ENCODE measurements at regions not wholly inside any gene's neighbourhood (a gene's known extent, or its start where the extent isn't known, plus 50 kb on each side); places are given as distances from the start of the nearest gene placed in this dataset.

- Histone ChIP-seq H2BK120ac (ENCODE audit: low read depth, low read length) (no peak overlapping the region), H2BK15ac (ENCODE audit: low read depth, poor library complexity, severe bottlenecking) (no peak overlapping the region), H3K79me1 (replicated peaks; ENCODE audit: low read length, poor library complexity, severe bottlenecking) (no peaks in the 10 kb centered on the region), H3K4me3 (ENCODE audit: insufficient read depth in 1 of 2, low read depth in 1 of 2, low read length in 2 of 2) (no peak overlapping the region), H3K36me3 (ENCODE audit: control insufficient read depth in 1 of 2, insufficient read depth in 2 of 2, low read depth in 1 of 2, low read length in 2 of 2) (no peaks in the 10 kb centered on the region), H3K4me2 (ENCODE audit: low read length, poor library complexity, severe bottlenecking) (no peak overlapping the region), H2AK5ac (ENCODE audit: low read length, severe bottlenecking) (no peak overlapping the region), H4K91ac (ENCODE audit: low read length) (no peak overlapping the region), H3K4me1 (ENCODE audit: control insufficient read depth, insufficient read depth, low read depth, low read length) (no peaks in the 10 kb centered on the region), H4K8ac (ENCODE audit: low read length) (no peak overlapping the region), H2BK12ac (ENCODE audit: low read length in 2 of 2) (no peak overlapping the region), H3K4ac (ENCODE audit: low read depth in 1 of 2, low read length in 2 of 2) (no peak overlapping the region), H3K18ac (ENCODE audit: low read depth in 1 of 2, low read length in 2 of 2) (no peak overlapping the region), H3K14ac (ENCODE audit: low read length in 2 of 2) (no peak overlapping the region), H3K23ac (ENCODE audit: low read length in 2 of 2) (no peak overlapping the region), H3K9me3 (ENCODE audit: control insufficient read depth, low read length) (peaks cover 8% of the 10 kb centered on the region), H2AFZ (ENCODE audit: low read depth, low read length) (no peak overlapping the region), H3K9ac (ENCODE audit: low read length) (no peak overlapping the region), H3K27ac (ENCODE audit: low read length, poor library complexity, severe bottlenecking) (no peak overlapping the region), H2BK5ac (ENCODE audit: low read depth, low read length, poor library complexity, severe bottlenecking) (no peak overlapping the region), H3K27me3 (ENCODE audit: control insufficient read depth in 1 of 2, insufficient read depth in 1 of 2, low read length in 2 of 2) (no peaks in the 10 kb centered on the region)
- DNase-seq: no peak
- WGBS: no CpG with 5 or more reads among the region's 1 CpG
These were observed 1360.6 kb upstream of the LRRTM3 start for GRCh38 chr10:65565246-65565645.

DNA sequence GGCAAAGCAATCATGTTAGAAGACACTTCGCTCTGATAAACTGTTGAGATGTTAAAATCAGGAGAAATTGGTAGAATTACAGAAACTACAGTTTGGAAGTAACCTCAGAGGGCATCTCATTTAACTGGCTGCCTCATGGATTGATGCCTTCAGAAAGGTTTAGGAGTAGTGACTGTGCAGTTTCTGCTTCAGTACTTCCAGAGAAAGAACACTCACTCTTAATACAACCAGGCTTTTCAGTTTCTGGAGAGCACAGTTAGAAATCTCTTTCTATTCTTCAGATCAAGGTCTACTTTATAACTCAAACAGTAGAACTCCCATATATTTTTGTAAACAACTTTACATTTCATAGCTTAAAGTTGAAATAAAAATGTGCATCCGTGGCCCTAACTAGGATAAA lies 1358.9 kb upstream of the LRRTM3 start:
- Histone ChIP-seq H3K23ac (ENCODE audit: low read length in 2 of 2) (no peak overlapping the region), H3K27ac (ENCODE audit: low read length, poor library complexity, severe bottlenecking) (no peak overlapping the region), H3K4me2 (ENCODE audit: low read length, poor library complexity, severe bottlenecking) (no peak overlapping the region), H3K27me3 (ENCODE audit: control insufficient read depth in 1 of 2, insufficient read depth in 1 of 2, low read length in 2 of 2) (no peaks in the 10 kb centered on the region), H3K4me3 (ENCODE audit: insufficient read depth in 1 of 2, low read depth in 1 of 2, low read length in 2 of 2) (no peak overlapping the region), H2AK5ac (ENCODE audit: low read length, severe bottlenecking) (no peak overlapping the region), H2BK120ac (ENCODE audit: low read depth, low read length) (no peak overlapping the region), H4K8ac (ENCODE audit: low read length) (no peak overlapping the region), H2AFZ (ENCODE audit: low read depth, low read length) (no peak overlapping the region), H4K91ac (ENCODE audit: low read length) (no peak overlapping the region), H2BK15ac (ENCODE audit: low read depth, poor library complexity, severe bottlenecking) (no peak overlapping the region), H3K18ac (ENCODE audit: low read depth in 1 of 2, low read length in 2 of 2) (no peak overlapping the region), H3K36me3 (ENCODE audit: control insufficient read depth in 1 of 2, insufficient read depth in 2 of 2, low read depth in 1 of 2, low read length in 2 of 2) (no peaks in the 10 kb centered on the region), H3K4me1 (ENCODE audit: control insufficient read depth, insufficient read depth, low read depth, low read length) (no peaks in the 10 kb centered on the region), H3K79me1 (replicated peaks; ENCODE audit: low read length, poor library complexity, severe bottlenecking) (no peaks in the 10 kb centered on the region), H2BK12ac (ENCODE audit: low read length in 2 of 2) (no peak overlapping the region), H3K9me3 (ENCODE audit: control insufficient read depth, low read length) (peaks cover 7% of the 10 kb centered on the region), H3K4ac (ENCODE audit: low read depth in 1 of 2, low read length in 2 of 2) (no peak overlapping the region), H3K14ac (ENCODE audit: low read length in 2 of 2) (no peak overlapping the region), H3K9ac (ENCODE audit: low read length) (no peak overlapping the region), H2BK5ac (ENCODE audit: low read depth, low read length, poor library complexity, severe bottlenecking) (no peak overlapping the region)
- no peak for DNase-seq
- 73% methylated on average over 1 of the region's 2 CpGs for WGBS

DNA sequence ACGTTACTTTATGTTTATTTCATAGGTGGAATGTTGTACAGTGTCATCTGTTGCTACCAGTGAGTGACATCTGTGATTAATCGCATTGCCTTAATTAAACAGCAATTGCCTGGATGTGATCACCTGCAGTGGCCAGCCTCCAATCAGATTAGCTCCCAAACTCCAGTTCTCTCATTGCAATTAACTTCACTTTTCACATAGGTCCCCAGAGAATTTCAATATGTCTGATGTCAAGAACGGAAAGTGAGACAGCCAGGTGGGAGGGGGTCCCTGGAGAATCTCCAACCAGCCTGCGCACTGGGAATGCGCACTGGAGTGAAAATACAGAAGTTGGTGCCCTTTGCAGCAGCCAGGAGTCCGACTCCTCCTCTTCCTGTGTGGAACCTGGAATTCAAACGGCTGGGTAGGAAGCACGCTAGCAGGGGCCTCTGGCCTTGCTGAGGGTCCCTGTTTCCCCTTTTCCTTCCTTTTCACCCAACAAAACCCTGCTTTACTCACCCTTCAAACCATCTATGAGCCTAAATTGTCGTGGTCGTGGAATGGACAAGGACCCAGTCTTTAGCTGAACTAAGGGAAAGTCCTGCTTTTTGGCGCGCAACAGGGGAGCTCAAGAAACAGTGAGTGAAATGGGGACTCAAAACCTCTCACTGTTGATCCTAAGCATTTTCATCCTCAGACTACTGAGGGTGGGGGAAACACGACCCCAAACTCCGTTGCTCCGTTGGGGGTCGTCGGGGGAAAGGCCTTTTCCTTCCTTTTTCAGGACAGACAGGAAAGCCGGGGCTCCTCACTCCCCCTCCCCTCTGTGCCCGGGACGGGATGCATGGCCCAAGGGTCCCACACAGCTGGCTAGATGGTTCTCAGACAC lies 1355.5 kb upstream of the LRRTM3 start:
- peak overlapping the region; percentile 22 for H4K91ac ChIP-seq (ENCODE audit: low read length)
- H3K4me1 ChIP-seq (ENCODE audit: control insufficient read depth, insufficient read depth, low read depth, low read length): no peaks in the 10 kb centered on the region
- H3K4ac ChIP-seq (ENCODE audit: low read depth in 1 of 2, low read length in 2 of 2): peak overlapping the region in 1 of 2 experiments; percentile 40
- no peaks in the 10 kb centered on the region for H3K9me3 ChIP-seq (ENCODE audit: control insufficient read depth, low read length)
- H4K8ac ChIP-seq (ENCODE audit: low read length): peak overlapping the region; percentile 90
- peak overlapping the region; percentile 46 for H2AFZ ChIP-seq (ENCODE audit: low read depth, low read length)
- no peak overlapping the region for H3K14ac ChIP-seq (ENCODE audit: low read length in 2 of 2)
- peak overlapping the region; percentile 40 to 67 for H3K18ac ChIP-seq (ENCODE audit: low read depth in 1 of 2, low read length in 2 of 2)
- no peak overlapping the region for H3K27ac ChIP-seq (ENCODE audit: low read length, poor library complexity, severe bottlenecking)
- no peak overlapping the region for H2BK15ac ChIP-seq (ENCODE audit: low read depth, poor library complexity, severe bottlenecking)
- no peak overlapping the region for H2BK5ac ChIP-seq (ENCODE audit: low read depth, low read length, poor library complexity, severe bottlenecking)
- no peaks in the 10 kb centered on the region for H3K36me3 ChIP-seq (ENCODE audit: control insufficient read depth in 1 of 2, insufficient read depth in 2 of 2, low read depth in 1 of 2, low read length in 2 of 2)
- H3K27me3 ChIP-seq (ENCODE audit: control insufficient read depth in 1 of 2, insufficient read depth in 1 of 2, low read length in 2 of 2): no peaks in the 10 kb centered on the region
- H2BK12ac ChIP-seq (ENCODE audit: low read length in 2 of 2): no peak overlapping the region
- no peak overlapping the region for H3K23ac ChIP-seq (ENCODE audit: low read length in 2 of 2)
- peak; percentile 53 for DNase-seq
- H3K79me1 ChIP-seq (replicated peaks; ENCODE audit: low read length, poor library complexity, severe bottlenecking): no peaks in the 10 kb centered on the region
- peak overlapping the region; percentile 50 to 55 for H3K4me3 ChIP-seq (ENCODE audit: insufficient read depth in 1 of 2, low read depth in 1 of 2, low read length in 2 of 2)
- H2AK5ac ChIP-seq (ENCODE audit: low read length, severe bottlenecking): no peak overlapping the region
- no peak overlapping the region for H2BK120ac ChIP-seq (ENCODE audit: low read depth, low read length)
- peak overlapping the region; percentile 36 for H3K4me2 ChIP-seq (ENCODE audit: low read length, poor library complexity, severe bottlenecking)
- 15% methylated on average over 19 of the region's 20 CpGs for WGBS
- H3K9ac ChIP-seq (ENCODE audit: low read length): no peak overlapping the region

GRCh38 chr10:65571011-65571570 lies 1354.7 kb upstream of the LRRTM3 start:
- Histone ChIP-seq H3K4me2 (ENCODE audit: low read length, poor library complexity, severe bottlenecking) (peak overlapping the region; percentile 40), H2AK5ac (ENCODE audit: low read length, severe bottlenecking) (no peak overlapping the region), H3K27ac (ENCODE audit: low read length, poor library complexity, severe bottlenecking) (no peak overlapping the region), H2BK12ac (ENCODE audit: low read length in 2 of 2) (no peak overlapping the region), H2BK15ac (ENCODE audit: low read depth, poor library complexity, severe bottlenecking) (no peak overlapping the region), H4K91ac (ENCODE audit: low read length) (no peak overlapping the region), H3K36me3 (ENCODE audit: control insufficient read depth in 1 of 2, insufficient read depth in 2 of 2, low read depth in 1 of 2, low read length in 2 of 2) (no peaks in the 10 kb centered on the region), H3K9ac (ENCODE audit: low read length) (no peak overlapping the region), H2AFZ (ENCODE audit: low read depth, low read length) (peak overlapping the region; percentile 46), H3K14ac (ENCODE audit: low read length in 2 of 2) (no peak overlapping the region), H4K8ac (ENCODE audit: low read length) (no peak overlapping the region), H3K18ac (ENCODE audit: low read depth in 1 of 2, low read length in 2 of 2) (peak overlapping the region in 1 of 2 experiments; percentile 40), H3K4me3 (ENCODE audit: insufficient read depth in 1 of 2, low read depth in 1 of 2, low read length in 2 of 2) (peak overlapping the region; percentile 50 to 55), H3K27me3 (ENCODE audit: control insufficient read depth in 1 of 2, insufficient read depth in 1 of 2, low read length in 2 of 2) (no peaks in the 10 kb centered on the region), H3K79me1 (replicated peaks; ENCODE audit: low read length, poor library complexity, severe bottlenecking) (no peaks in the 10 kb centered on the region), H2BK5ac (ENCODE audit: low read depth, low read length, poor library complexity, severe bottlenecking) (no peak overlapping the region), H3K9me3 (ENCODE audit: control insufficient read depth, low read length) (no peaks in the 10 kb centered on the region), H3K23ac (ENCODE audit: low read length in 2 of 2) (no peak overlapping the region), H3K4ac (ENCODE audit: low read depth in 1 of 2, low read length in 2 of 2) (no peak overlapping the region), H2BK120ac (ENCODE audit: low read depth, low read length) (no peak overlapping the region), H3K4me1 (ENCODE audit: control insufficient read depth, insufficient read depth, low read depth, low read length) (no peaks in the 10 kb centered on the region)
- peak; percentile 9 for DNase-seq
- 6% methylated on average over 5 of the region's 5 CpGs for WGBS

Data from mesenchymal stem cell (in vitro differentiated cells and primary cell).